OCI-LY7 (cell line): ENCODE measurements at regions not wholly inside any gene's neighbourhood (a gene's known extent, or its start where the extent isn't known, plus 50 kb on each side); places are given as distances from the start of the nearest gene placed in this dataset.

Experiments used
- BruUV-seq: library from RNA; stranded (reverse); fragments of 400-500 nt; replicated peaks from 2 replicates; lab custom pipeline; 2021; lab: Mats Ljungman, UMichigan
- CTCF ChIA-PET: fragments of 300-600 bp; sonication (Branson Sonifier 250); formaldehyde crosslinking; loops from one replicate; lab custom pipeline; 2022; ENCODE audit warnings: antibody characterized with exemption; ENCODE audit not compliant: unreplicated experiment; lab: Charles Lee
- POLR2A ChIA-PET: fragments of 300-600 bp; sonication (Branson Sonifier 250); formaldehyde crosslinking; loops from one replicate; lab custom pipeline; 2022; ENCODE audit warnings: antibody characterized with exemption; lab: Charles Lee
- DNase-seq: peaks from one replicate; pipeline ENCODE4 v3.0.0-alpha.2; 2015; ENCODE audit warnings: low spot score
- H2AFZ ChIP-seq: fragments of 200-600 bp; sonication (generic), shearing (Covaris generic); 2 replicates; pipeline ENCODE4 v1.6.1; 2014; ENCODE audit warnings: mild to moderate bottlenecking, antibody characterized with exemption, low read length, moderate library complexity
- H3K27ac ChIP-seq: fragments of 200-600 bp; sonication (generic); 2 replicates; pipeline ENCODE4 v1.5.1; 2014; ENCODE audit warnings: mixed run types, low read depth, mild to moderate bottlenecking, moderate library complexity, low read length, inconsistent platforms; ENCODE audit not compliant: poor library complexity, severe bottlenecking
- H3K36me3 ChIP-seq: fragments of 200-600 bp; sonication (generic); 2 replicates; pipeline ENCODE4 v1.6.1; 2014; ENCODE audit warnings: mild to moderate bottlenecking, antibody characterized with exemption, low read length, moderate library complexity, mixed read lengths; ENCODE audit not compliant: insufficient read depth
- H3K4me1 ChIP-seq: fragments of 200-600 bp; sonication (generic); 2 replicates; pipeline ENCODE4 v1.5.1; 2014; ENCODE audit warnings: mild to moderate bottlenecking, low read length; ENCODE audit not compliant: insufficient read depth, poor library complexity, severe bottlenecking
- H3K4me2 ChIP-seq: fragments of 200-600 bp; sonication (generic); 2 replicates; pipeline ENCODE4 v1.6.1; 2014; ENCODE audit warnings: mild to moderate bottlenecking, low read length
- H3K4me3 ChIP-seq: fragments of 200-600 bp; sonication (generic); 2 replicates; pipeline ENCODE4 v1.5.1; 2014; ENCODE audit warnings: mild to moderate bottlenecking, low read depth, low read length; ENCODE audit not compliant: poor library complexity, severe bottlenecking
- H3K79me2 ChIP-seq: fragments of 200-600 bp; sonication (generic); 2 replicates; pipeline ENCODE4 v1.6.1; 2016; ENCODE audit warnings: low read depth, mild to moderate bottlenecking, low read length, moderate library complexity, mixed read lengths; ENCODE audit not compliant: insufficient read depth
- H3K9me2 ChIP-seq: fragments of 200-600 bp; sonication (generic); 2 replicates; pipeline ENCODE4 v1.6.1; 2016; ENCODE audit warnings: mild to moderate bottlenecking, low read length, mixed read lengths; ENCODE audit not compliant: insufficient read depth
- H3K9me3 ChIP-seq: fragments of 200-600 bp; sonication (generic); 2 replicates; pipeline ENCODE4 v1.6.1; 2014; ENCODE audit warnings: mild to moderate bottlenecking, mixed run types, low read length, mixed read lengths
- H4K20me1 ChIP-seq: fragments of 200-600 bp; sonication (generic); 2 replicates; pipeline ENCODE4 v1.6.1; 2014; ENCODE audit warnings: mild to moderate bottlenecking, antibody characterized with exemption, low read length, moderate library complexity, mixed read lengths; ENCODE audit not compliant: insufficient read depth
- CTCF ChIP-seq: fragments of 200-600 bp; sonication (generic); conservative IDR thresholded peaks from 2 replicates; pipeline ENCODE4 v1.5.1; 2014; ENCODE audit warnings: mild to moderate bottlenecking, antibody characterized with exemption, low read length, moderate library complexity, mixed read lengths
- EZH2phosphoT487 ChIP-seq: fragments of 200-600 bp; sonication (generic); IDR thresholded peaks from 2 replicates; pipeline ENCODE4 v1.6.1; 2018; ENCODE audit warnings: low read depth, borderline replicate concordance, mild to moderate bottlenecking, mixed run types, antibody characterized with exemption, low read length, moderate library complexity, mixed read lengths
- intact Hi-C: fragments of 100-400 bp; cut with micrococcal nuclease; formaldehyde crosslinking; loops from one replicate; pipeline ENCODE4 v1.10.0; 2022; ENCODE audit not compliant: unreplicated experiment

GRCh38 chr7:68295386-68295785, 1298.8 kb downstream of the TYW1 start:
- H3K27ac ChIP-seq: no peak overlapping the region
- H3K9me2 ChIP-seq: no peaks in the 10 kb centered on the region
- H3K4me1 ChIP-seq: no peaks in the 10 kb centered on the region
- H2AFZ ChIP-seq: no peak overlapping the region
- no peak for DNase-seq
- intact Hi-C loops: no loop called here
- no peak overlapping the region for H3K4me2 ChIP-seq
- ChIA-PET CTCF (no interaction called here), POLR2A (no interaction called here)
- no peaks in the 10 kb centered on the region for H3K9me3 ChIP-seq
- no peaks in the 10 kb centered on the region for H3K36me3 ChIP-seq
- BruUV-seq: no TSS peak
- no peaks in the 10 kb centered on the region for H4K20me1 ChIP-seq
- TF ChIP-seq EZH2phosphoT487: no peak
- TF ChIP-seq CTCF: no peak
- H3K79me2 ChIP-seq: no peaks in the 10 kb centered on the region
- no peak overlapping the region for H3K4me3 ChIP-seq

DNA sequence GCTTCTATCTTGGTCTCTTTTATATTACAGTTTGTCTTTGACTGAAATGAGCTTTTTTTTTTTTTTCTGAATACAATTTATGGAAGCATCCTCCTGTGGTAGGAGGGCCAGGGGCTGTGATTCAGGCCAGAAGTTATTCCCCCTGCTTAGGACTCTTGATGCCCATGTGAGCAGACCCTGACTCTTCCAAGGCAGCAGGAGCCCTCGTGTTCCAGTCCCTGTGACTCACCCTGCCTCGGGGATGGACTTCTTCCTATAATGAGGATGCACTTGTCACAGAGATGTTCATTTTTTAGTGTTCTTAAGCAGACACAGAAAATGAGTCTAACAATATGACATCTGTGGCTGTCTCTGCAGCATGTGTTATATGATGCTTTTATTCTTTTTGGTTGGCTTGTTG, 1293.7 kb upstream of the AUTS2 start:
- no peak for DNase-seq
- TF ChIP-seq EZH2phosphoT487 (no peak), CTCF (no peak)
- BruUV-seq: no TSS peak

DNA sequence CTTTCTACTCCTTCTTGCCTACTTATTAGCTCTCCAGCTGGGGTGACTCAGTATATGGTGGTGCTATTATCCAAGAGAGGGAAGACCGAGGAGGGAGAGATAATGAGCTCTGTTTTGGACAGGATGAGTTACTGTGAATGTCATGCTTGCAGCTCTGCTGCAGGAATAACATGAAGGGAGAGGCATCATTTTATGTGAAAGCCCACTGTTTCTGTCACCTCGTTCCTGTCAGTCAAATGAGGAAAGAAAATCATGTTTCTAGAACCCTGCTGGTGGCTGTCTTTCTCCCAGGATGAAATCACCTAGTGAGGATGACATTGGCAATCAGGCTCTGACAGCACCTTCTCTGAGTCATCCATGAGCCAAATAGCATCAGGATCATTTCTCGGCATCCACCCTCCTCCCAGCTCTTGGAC, 1291.6 kb upstream of the AUTS2 start:
- no peak for DNase-seq
- Histone ChIP-seq H3K9me2 (no peaks in the 10 kb centered on the region), H4K20me1 (no peaks in the 10 kb centered on the region), H3K27ac (no peak overlapping the region), H3K4me3 (no peak overlapping the region), H3K4me1 (no peaks in the 10 kb centered on the region), H3K79me2 (no peaks in the 10 kb centered on the region), H3K4me2 (no peak overlapping the region), H3K9me3 (no peaks in the 10 kb centered on the region), H2AFZ (no peak overlapping the region), H3K36me3 (no peaks in the 10 kb centered on the region)
- no peak for TF ChIP-seq EZH2phosphoT487
- TF ChIP-seq CTCF: no peak
- CTCF ChIA-PET: no interaction called here
- no TSS peak for BruUV-seq
- POLR2A ChIA-PET: interaction anchor here (0.6 to 0.7 kb wide), 2 partner anchors 362 to 1995 kb away, joined by 3 to 4 read pairs; no protein-coding TSS in a partner anchor
- intact Hi-C loops: no loop called here

More for the DNA sequence above, 1293.7 kb upstream of the AUTS2 start:
- Histone ChIP-seq H3K79me2 (no peaks in the 10 kb centered on the region), H3K27ac (no peak overlapping the region), H3K4me1 (no peaks in the 10 kb centered on the region), H3K4me2 (no peak overlapping the region), H3K36me3 (no peaks in the 10 kb centered on the region), H3K9me2 (no peaks in the 10 kb centered on the region), H4K20me1 (no peaks in the 10 kb centered on the region), H3K4me3 (no peak overlapping the region), H2AFZ (no peak overlapping the region), H3K9me3 (no peaks in the 10 kb centered on the region)
- intact Hi-C loops: no loop called here
- ChIA-PET POLR2A (no interaction called here), CTCF (no interaction called here)
